ENCODE measurements at regions not wholly inside any gene's neighbourhood (a gene's known extent, or its start where the extent isn't known, plus 50 kb on each side); places are given as distances from the start of the nearest gene placed in this dataset.

- H4K20me1 ChIP-seq (replicated peaks; ENCODE audit: control insufficient read depth, extremely low read depth, insufficient read depth, low read length): no peaks in the 10 kb centered on the region
- no peak overlapping the region for H3K27ac ChIP-seq (ENCODE audit: insufficient read depth, low read depth, low read length)
- no peak for DNase-seq (ENCODE audit: low read depth, low spot score)
- no peaks in the 10 kb centered on the region for H3K4me1 ChIP-seq (ENCODE audit: control insufficient read depth, extremely low read depth, insufficient read depth, low read length)
- ChIA-PET POLR2A (no interaction called here), CTCF (interaction anchor here (1.2 kb wide), 1 partner anchor 8 kb away, joined by 3 read pairs; no protein-coding TSS in a partner anchor)
- TF ChIP-seq FOS (IDR thresholded peaks at IDR 0.05; ENCODE audit: borderline replicate concordance, insufficient read depth, low read length): no peak
- dilution Hi-C loops (cut with MboI; ENCODE audit: extremely low pct_ligation_motif_present, low sequenced_read_pairs) (no loop called here), intact Hi-C loops (cut with micrococcal nuclease) (no loop called here)
- no peak overlapping the region for H3K4me3 ChIP-seq (replicated peaks in 1 of 3; ENCODE audit: insufficient read depth in 1 of 3, low read depth in 1 of 3, low read length in 3 of 3)
- no peaks in the 10 kb centered on the region for H3K9me3 ChIP-seq (replicated peaks; ENCODE audit: control insufficient read depth, insufficient read depth, low read length)
- H3K36me3 ChIP-seq (ENCODE audit: control insufficient read depth in 2 of 2, extremely low read depth in 1 of 2, insufficient read depth in 2 of 2, low read length in 2 of 2): no peaks in the 10 kb centered on the region
- BruUV-seq (replicated peaks): no TSS peak
- H3K27me3 ChIP-seq (ENCODE audit: control insufficient read depth in 2 of 2, insufficient read depth in 2 of 2, low read length in 2 of 2): peaks cover 2 to 5% of the 10 kb centered on the region in 2 experiments
- no peak overlapping the region for H3K9ac ChIP-seq (replicated peaks; ENCODE audit: extremely low read depth, insufficient read depth, low read length)
- no peaks in the 10 kb centered on the region for H3K9me1 ChIP-seq (replicated peaks; ENCODE audit: control insufficient read depth, extremely low read depth, insufficient read depth, low read length)
- H3K79me2 ChIP-seq (ENCODE audit: control insufficient read depth, insufficient read depth, low read length): no peaks in the 10 kb centered on the region
- H2AFZ ChIP-seq (ENCODE audit: low read depth, low read length): no peak overlapping the region
- no peak for FAIRE-seq
- no peak overlapping the region for H3K4me2 ChIP-seq (ENCODE audit: insufficient read depth, low read length)
These were observed 68.5 kb upstream of the CSRP2 start for GRCh38 chr12:76947304-76947703.

GRCh38 chr12:76946446-76946845 is 67.6 kb upstream of the CSRP2 start:
- Histone ChIP-seq H3K9ac (replicated peaks; ENCODE audit: extremely low read depth, insufficient read depth, low read length) (no peak overlapping the region), H3K9me3 (replicated peaks; ENCODE audit: control insufficient read depth, insufficient read depth, low read length) (no peaks in the 10 kb centered on the region), H3K27me3 (ENCODE audit: control insufficient read depth in 2 of 2, insufficient read depth in 2 of 2, low read length in 2 of 2) (peaks cover 2 to 5% of the 10 kb centered on the region in 2 experiments), H3K9me1 (replicated peaks; ENCODE audit: control insufficient read depth, extremely low read depth, insufficient read depth, low read length) (no peaks in the 10 kb centered on the region), H3K4me1 (ENCODE audit: control insufficient read depth, extremely low read depth, insufficient read depth, low read length) (no peaks in the 10 kb centered on the region), H3K4me2 (ENCODE audit: insufficient read depth, low read length) (no peak overlapping the region), H3K79me2 (ENCODE audit: control insufficient read depth, insufficient read depth, low read length) (no peaks in the 10 kb centered on the region), H3K36me3 (ENCODE audit: control insufficient read depth in 2 of 2, extremely low read depth in 1 of 2, insufficient read depth in 2 of 2, low read length in 2 of 2) (no peaks in the 10 kb centered on the region), H4K20me1 (replicated peaks; ENCODE audit: control insufficient read depth, extremely low read depth, insufficient read depth, low read length) (no peaks in the 10 kb centered on the region), H3K27ac (ENCODE audit: insufficient read depth, low read depth, low read length) (no peak overlapping the region), H3K4me3 (replicated peaks in 1 of 3; ENCODE audit: insufficient read depth in 1 of 3, low read depth in 1 of 3, low read length in 3 of 3) (no peak overlapping the region), H2AFZ (ENCODE audit: low read depth, low read length) (no peak overlapping the region)
- no TSS peak for BruUV-seq (replicated peaks)
- FAIRE-seq (no peak), DNase-seq (ENCODE audit: low read depth, low spot score) (no peak)
- ChIA-PET CTCF (no interaction called here), POLR2A (no interaction called here)
- dilution Hi-C loops (cut with MboI; ENCODE audit: extremely low pct_ligation_motif_present, low sequenced_read_pairs): no loop called here
- TF ChIP-seq FOS (IDR thresholded peaks at IDR 0.05; ENCODE audit: borderline replicate concordance, insufficient read depth, low read length) (no peak), JUN (IDR thresholded peaks at IDR 0.05; ENCODE audit: borderline replicate concordance, insufficient read depth, insufficient read length, low read depth) (no peak), EZH2 (IDR thresholded peaks at IDR 0.05; ENCODE audit: borderline replicate concordance, low read depth, low read length, severe bottlenecking) (no peak), MAX (IDR thresholded peaks at IDR 0.05; ENCODE audit: insufficient read depth, insufficient read length) (no peak), CTCF (IDR thresholded peaks at IDR 0.05; ENCODE audit: extremely low read depth in 1 of 2, insufficient read depth in 1 of 2, low read depth in 1 of 2, low read length in 2 of 2) (no peak), MYC (IDR thresholded peaks at IDR 0.05; ENCODE audit: low read depth, low read length) (no peak), POLR2AphosphoS5 (IDR thresholded peaks at IDR 0.05; ENCODE audit: insufficient read depth, low read depth, low read length) (no peak), GATA2 (IDR thresholded peaks at IDR 0.05; ENCODE audit: insufficient read depth, insufficient read length, low read depth, low read length) (no peak), POLR2A (IDR thresholded peaks at IDR 0.05; ENCODE audit: low read depth, low read length) (no peak)
- intact Hi-C loops (cut with micrococcal nuclease): no loop called here
